Cardiac fibroblast (primary cell): ENCODE measurements at regions not wholly inside any gene's neighbourhood (a gene's known extent, or its start where the extent isn't known, plus 50 kb on each side); places are given as distances from the start of the nearest gene placed in this dataset.

ENCODE experiments used
- DNase-seq, 2 donors: peaks; one replicate each; pipeline versions ENCODE4 v3.0.0 to v3.0.0-alpha.2; 2010; ENCODE audit warnings: low read depth in 2 of 2
- H3K4me3 ChIP-seq, 2 donors: replicated peaks in 1 of 2; 1 replicate in 1 of 2; 2 replicates in 1 of 2; pipeline ENCODE4 v1.5.1; 2011; ENCODE audit warnings: low read depth in 2 of 2, low read length in 2 of 2, mild to moderate bottlenecking in 2 of 2, moderate library complexity in 1 of 2
- TF ChIP-seq, protein P1 (sequence below): IDR thresholded peaks from one replicate; pipeline ENCODE4 v1.5.1; 2011; ENCODE audit warnings: low read depth, mild to moderate bottlenecking, low read length, inconsistent platforms

DNA sequence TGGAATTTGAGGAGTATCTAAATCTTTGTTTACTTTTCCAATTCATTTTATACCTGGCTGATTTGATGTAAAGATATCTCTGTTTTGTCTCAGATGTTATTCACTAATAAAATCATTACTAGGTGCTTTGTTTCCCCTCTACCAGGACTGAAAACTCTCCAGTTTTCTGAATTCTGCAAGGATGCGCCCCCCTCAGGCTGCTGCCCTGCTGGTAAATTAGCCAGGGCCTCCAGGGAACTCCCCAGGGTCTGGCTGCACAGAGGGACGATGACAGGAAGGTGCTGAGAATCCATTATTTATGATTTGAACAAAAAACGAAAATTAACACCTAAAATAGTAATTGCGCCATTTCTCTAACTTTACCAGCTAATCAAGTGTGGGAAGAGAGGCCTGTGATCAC, 541.2 kb upstream of the POU3F3 start:
- DNase-seq, result no peak
- TF ChIP-seq, protein P1, sequence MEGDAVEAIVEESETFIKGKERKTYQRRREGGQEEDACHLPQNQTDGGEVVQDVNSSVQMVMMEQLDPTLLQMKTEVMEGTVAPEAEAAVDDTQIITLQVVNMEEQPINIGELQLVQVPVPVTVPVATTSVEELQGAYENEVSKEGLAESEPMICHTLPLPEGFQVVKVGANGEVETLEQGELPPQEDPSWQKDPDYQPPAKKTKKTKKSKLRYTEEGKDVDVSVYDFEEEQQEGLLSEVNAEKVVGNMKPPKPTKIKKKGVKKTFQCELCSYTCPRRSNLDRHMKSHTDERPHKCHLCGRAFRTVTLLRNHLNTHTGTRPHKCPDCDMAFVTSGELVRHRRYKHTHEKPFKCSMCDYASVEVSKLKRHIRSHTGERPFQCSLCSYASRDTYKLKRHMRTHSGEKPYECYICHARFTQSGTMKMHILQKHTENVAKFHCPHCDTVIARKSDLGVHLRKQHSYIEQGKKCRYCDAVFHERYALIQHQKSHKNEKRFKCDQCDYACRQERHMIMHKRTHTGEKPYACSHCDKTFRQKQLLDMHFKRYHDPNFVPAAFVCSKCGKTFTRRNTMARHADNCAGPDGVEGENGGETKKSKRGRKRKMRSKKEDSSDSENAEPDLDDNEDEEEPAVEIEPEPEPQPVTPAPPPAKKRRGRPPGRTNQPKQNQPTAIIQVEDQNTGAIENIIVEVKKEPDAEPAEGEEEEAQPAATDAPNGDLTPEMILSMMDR, result no peak
- H3K4me3 ChIP-seq, result no peak overlapping the region

DNA sequence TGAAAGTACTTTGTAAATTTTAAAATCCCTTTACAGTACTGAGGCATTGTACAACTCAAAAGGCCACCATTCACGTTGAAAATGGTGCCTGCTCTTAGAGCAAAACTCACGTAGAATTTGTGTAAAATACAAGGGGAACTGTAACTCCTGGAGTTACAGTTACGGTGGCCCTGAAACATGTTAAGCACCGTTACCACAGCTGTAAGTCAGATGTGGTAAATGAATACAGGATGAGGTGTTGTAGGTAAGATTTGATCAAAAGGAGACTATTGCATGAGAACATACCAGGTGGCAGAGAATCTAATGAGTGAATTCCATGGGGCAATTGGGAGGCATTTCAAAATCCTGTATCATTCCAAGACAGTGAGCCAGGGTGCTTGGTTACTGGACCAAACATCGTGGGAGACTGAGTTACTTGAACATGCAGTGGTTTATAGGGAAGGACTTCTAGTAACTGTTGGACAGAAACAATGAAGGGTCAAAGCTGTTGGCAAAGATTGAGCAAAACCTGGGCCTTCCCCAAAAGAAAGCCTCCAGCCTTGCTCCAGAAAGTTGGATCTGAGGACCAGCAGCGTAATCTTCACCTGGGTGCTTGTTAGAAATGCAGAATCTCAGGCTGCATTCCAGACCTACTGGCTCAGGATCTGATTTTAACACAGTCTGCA, 535.8 kb upstream of the POU3F3 start:
- H3K4me3 ChIP-seq, result no peak overlapping the region
- no peak for DNase-seq

GRCh38 chr2:104321116-104321795, 532.7 kb upstream of the POU3F3 start:
- TF ChIP-seq, protein P1, result no peak
- no peak for DNase-seq
- H3K4me3 ChIP-seq, result no peak overlapping the region

More for the DNA sequence above, 535.8 kb upstream of the POU3F3 start:
- TF ChIP-seq, protein P1, result no peak

DNA sequence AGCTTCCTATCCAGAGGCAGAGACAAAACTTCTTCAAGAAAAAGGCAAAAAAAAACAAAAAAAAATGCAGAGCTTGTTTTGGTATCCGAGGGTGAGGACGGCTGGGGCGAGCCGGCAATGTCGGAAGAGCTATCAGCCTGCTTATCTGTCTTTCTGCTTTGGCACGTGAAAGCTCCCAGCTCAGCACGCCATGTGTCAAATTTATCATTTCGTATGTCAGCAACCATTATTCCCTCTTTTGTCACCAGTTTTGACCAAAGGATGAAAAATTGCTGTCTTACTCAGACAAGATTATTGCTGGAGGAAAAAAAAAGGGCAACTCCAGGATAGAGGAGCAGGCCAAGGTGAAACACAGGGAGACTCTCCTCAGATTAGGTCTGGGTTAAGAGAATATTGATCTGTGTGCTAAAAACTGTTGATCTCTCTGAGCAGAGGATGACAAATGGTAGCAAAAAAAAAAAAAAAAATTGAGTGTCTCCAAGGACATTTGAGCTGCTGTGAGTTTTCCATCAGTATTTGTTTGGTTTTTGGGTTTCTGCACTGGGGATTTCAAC, 532.0 kb upstream of the POU3F3 start:
- no peak overlapping the region for H3K4me3 ChIP-seq
- DNase-seq, result no peak
- TF ChIP-seq, protein P1, result no peak

GRCh38 chr2:104332731-104333130, 521.2 kb upstream of the POU3F3 start:
- H3K4me3 ChIP-seq, result no peak overlapping the region
- TF ChIP-seq, protein P1, result no peak
- DNase-seq, result peak in 1 of 2 donors; percentile 0

GRCh38 chr2:104337869-104338268, 516.0 kb upstream of the POU3F3 start:
- DNase-seq, result no peak
- TF ChIP-seq, protein P1, result no peak

More at GRCh38 chr2:104337869-104338268, 516.0 kb upstream of the POU3F3 start:
- no peak overlapping the region for H3K4me3 ChIP-seq
